ENCODE measurements at regions not wholly inside any gene's neighbourhood (a gene's known extent, or its start where the extent isn't known, plus 50 kb on each side); places are given as distances from the start of the nearest gene placed in this dataset.

GRCh38 chr4:111031001-111031579 lies 408.2 kb upstream of the PITX2 start:
- Histone ChIP-seq H3K9me3 (no peaks in the 10 kb centered on the region), H3K4me3 (no peak overlapping the region), H3K27ac (no peak overlapping the region), H3K4me1 (ENCODE audit: insufficient read depth) (no peaks in the 10 kb centered on the region), H3K36me3 (no peaks in the 10 kb centered on the region), H3K27me3 (no peaks in the 10 kb centered on the region)
- TF ChIP-seq EP300 (IDR thresholded peaks at IDR 0.05) (no peak), POLR2A (IDR thresholded peaks at IDR 0.05) (no peak), CTCF (IDR thresholded peaks at IDR 0.05) (no peak)
- WGBS, 3 donors: 63 to 74% (median 67%) methylated on average over 1 of the region's 1 CpG
- DNase-seq: no peak
- intact Hi-C loops (cut with DNase I): no loop called here

- H3K9me3 ChIP-seq: no peaks in the 10 kb centered on the region
- no peak overlapping the region for H3K4me3 ChIP-seq
- intact Hi-C loops (cut with DNase I): no loop called here
- H3K27me3 ChIP-seq: no peaks in the 10 kb centered on the region
- DNase-seq: no peak
- H3K4me1 ChIP-seq (ENCODE audit: insufficient read depth): no peaks in the 10 kb centered on the region
- TF ChIP-seq CTCF (IDR thresholded peaks at IDR 0.05): no peak
- TF ChIP-seq EP300 (IDR thresholded peaks at IDR 0.05): no peak
- no peak for TF ChIP-seq POLR2A (IDR thresholded peaks at IDR 0.05)
- H3K27ac ChIP-seq: no peak overlapping the region
- H3K36me3 ChIP-seq: no peaks in the 10 kb centered on the region
- 83 to 92% (median 87%) methylated on average over 3 of the region's 3 CpGs for WGBS, 3 donors
Observed at GRCh38 chr4:111031596-111031995, 408.7 kb upstream of the PITX2 start.

- H3K36me3 ChIP-seq: no peaks in the 10 kb centered on the region
- no peak overlapping the region for H3K4me3 ChIP-seq
- no peak for DNase-seq
- no peak for TF ChIP-seq CTCF (IDR thresholded peaks at IDR 0.05)
- TF ChIP-seq POLR2A (IDR thresholded peaks at IDR 0.05): no peak
- TF ChIP-seq EP300 (IDR thresholded peaks at IDR 0.05): no peak
- no peaks in the 10 kb centered on the region for H3K9me3 ChIP-seq
- intact Hi-C loops (cut with DNase I): no loop called here
- WGBS, 3 donors: 40 to 52% (median 46%) methylated on average over 7 of the region's 7 CpGs
- H3K27ac ChIP-seq: no peak overlapping the region
- H3K27me3 ChIP-seq: no peaks in the 10 kb centered on the region
- no peaks in the 10 kb centered on the region for H3K4me1 ChIP-seq (ENCODE audit: insufficient read depth)
Observed at GRCh38 chr4:111037591-111038360, 414.9 kb upstream of the PITX2 start.

GRCh38 chr4:111040904-111041303 lies 418.0 kb upstream of the PITX2 start:
- Histone ChIP-seq H3K27me3 (no peaks in the 10 kb centered on the region), H3K4me1 (ENCODE audit: insufficient read depth) (no peaks in the 10 kb centered on the region), H3K36me3 (no peaks in the 10 kb centered on the region), H3K27ac (no peak overlapping the region), H3K9me3 (no peaks in the 10 kb centered on the region), H3K4me3 (no peak overlapping the region)
- intact Hi-C loops (cut with DNase I): no loop called here
- TF ChIP-seq CTCF (IDR thresholded peaks at IDR 0.05) (no peak), POLR2A (IDR thresholded peaks at IDR 0.05) (no peak), EP300 (IDR thresholded peaks at IDR 0.05) (no peak)
- DNase-seq: no peak
